Naive thymus-derived CD4-positive, alpha-beta T cell (primary cell): ENCODE measurements at regions not wholly inside any gene's neighbourhood (a gene's known extent, or its start where the extent isn't known, plus 50 kb on each side); places are given as distances from the start of the nearest gene placed in this dataset.

Experiments
- ATAC-seq: fragments of 150-1000 bp; cut with Tn5 transposase; 2 replicates; pipeline ENCODE4 v1.10.0; 2021; ENCODE audit warnings: mild to moderate bottlenecking, moderate library complexity
- CTCF ChIA-PET: fragments of 350-600 bp; sonication (Branson Sonifier 250); formaldehyde crosslinking; loops from one replicate; lab custom pipeline; 2021; ENCODE audit warnings: antibody characterized with exemption; lab: Charles Lee
- POLR2A ChIA-PET: fragments of 350-600 bp; sonication (Branson Sonifier 250); formaldehyde crosslinking; loops from one replicate; lab custom pipeline; 2021; ENCODE audit warnings: antibody characterized with exemption, inconsistent platforms; lab: Charles Lee
- DNase-seq, 9 donors: peaks; one replicate each; pipeline versions ENCODE4 v3.0.0 to v3.0.0-alpha.2; 2020 to 2022; ENCODE audit warnings: mixed read lengths in 1 of 9
- H3K27ac ChIP-seq: one replicate; pipeline ENCODE4 v1.7.0; 2013; ENCODE audit warnings: mild to moderate bottlenecking, low read depth, low read length, moderate library complexity
- H3K27me3 ChIP-seq, 2 donors: one replicate each; pipeline ENCODE4 v1.7.0; 2013; ENCODE audit warnings: low read length in 2 of 2, mild to moderate bottlenecking in 2 of 2, moderate library complexity in 2 of 2; ENCODE audit not compliant: control insufficient read depth in 2 of 2, insufficient read depth in 2 of 2
- H3K36me3 ChIP-seq, 3 experiments: 1 replicate in 2 of 3; 2 replicates in 1 of 3; pipeline ENCODE4 v1.7.0; 2013; ENCODE audit warnings: low read length in 3 of 3, mild to moderate bottlenecking in 3 of 3, moderate library complexity in 1 of 3; ENCODE audit not compliant: insufficient read depth in 3 of 3, control insufficient read depth in 2 of 3
- H3K4me1 ChIP-seq, 2 donors: one replicate each; pipeline ENCODE4 v1.7.0; 2013; ENCODE audit warnings: low read length in 2 of 2, mild to moderate bottlenecking in 2 of 2, moderate library complexity in 1 of 2; ENCODE audit not compliant: control insufficient read depth in 2 of 2, insufficient read depth in 2 of 2
- H3K4me3 ChIP-seq: 2 replicates; pipeline ENCODE4 v1.7.0; 2013; ENCODE audit warnings: mild to moderate bottlenecking, low read length
- H3K9me3 ChIP-seq, 3 experiments: 1 replicate in 2 of 3; 2 replicates in 1 of 3; pipeline ENCODE4 v1.7.0; 2013; ENCODE audit warnings: low read length in 3 of 3; ENCODE audit not compliant: control insufficient read depth in 2 of 3
- H3K27ac Mint-ChIP-seq, 9 donors: one replicate each; pipeline ENCODE4 v1.8.0; 2020 to 2022; ENCODE audit warnings: mixed read lengths in 9 of 9, mild to moderate bottlenecking in 8 of 9, moderate library complexity in 5 of 9, inconsistent platforms in 2 of 9
- H3K27me3 Mint-ChIP-seq, 5 donors: one replicate each; pipeline ENCODE4 v1.8.0; 2021 to 2022; ENCODE audit warnings: mixed read lengths in 5 of 5, mild to moderate bottlenecking in 1 of 5
- H3K36me3 Mint-ChIP-seq, 5 donors: one replicate each; pipeline ENCODE4 v1.8.0; 2020 to 2022; ENCODE audit warnings: mixed read lengths in 5 of 5, mild to moderate bottlenecking in 3 of 5, inconsistent platforms in 1 of 5
- H3K4me1 Mint-ChIP-seq, 7 donors: one replicate each; pipeline ENCODE4 v1.8.0; 2020 to 2022; ENCODE audit warnings: mixed read lengths in 7 of 7, mild to moderate bottlenecking in 3 of 7, inconsistent platforms in 1 of 7
- H3K4me3 Mint-ChIP-seq, 10 donors: one replicate each; pipeline ENCODE4 v1.8.0; 2020 to 2022; ENCODE audit warnings: mild to moderate bottlenecking in 10 of 10, mixed read lengths in 10 of 10, moderate library complexity in 6 of 10, inconsistent platforms in 2 of 10
- H3K9me3 Mint-ChIP-seq, 11 donors: one replicate each; pipeline ENCODE4 v1.8.0; 2020 to 2022; ENCODE audit warnings: mixed read lengths in 11 of 11, mild to moderate bottlenecking in 4 of 11, inconsistent platforms in 1 of 11, moderate library complexity in 1 of 11
- intact Hi-C, 2 donors: fragments of 100-400 bp; cut with micrococcal nuclease; formaldehyde crosslinking; loops; one replicate each; pipeline ENCODE4 v1.15.1; 2023

DNA sequence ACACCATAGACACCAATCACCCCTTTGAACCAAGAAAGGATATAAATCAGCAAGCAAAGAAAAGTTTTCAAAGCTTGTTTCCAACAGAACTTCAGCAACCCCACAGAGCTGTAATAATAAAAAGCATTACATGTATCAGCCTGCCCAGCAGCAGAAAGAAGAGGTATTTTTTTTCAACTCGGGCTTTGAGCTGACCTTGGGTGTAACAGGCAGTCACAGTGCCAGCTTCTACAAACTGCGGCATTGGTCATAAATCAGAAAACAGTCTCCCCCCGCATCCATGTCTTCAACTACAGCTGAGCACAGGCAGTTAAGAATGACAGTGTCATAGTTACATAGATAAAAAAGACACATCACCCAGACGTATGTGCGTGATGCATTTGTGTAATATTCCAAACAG is 671.0 kb upstream of the SLITRK1 start:
- Histone ChIP-seq H3K4me3 (no peak overlapping the region), H3K27me3 (no peaks in the 10 kb centered on the region), H3K4me1 (no peaks in the 10 kb centered on the region), H3K27ac (no peak overlapping the region), H3K36me3 (no peaks in the 10 kb centered on the region), H3K9me3 (no peaks in the 10 kb centered on the region)
- no peak overlapping the region for H3K4me3 Mint-ChIP-seq
- H3K27ac Mint-ChIP-seq, result no peak overlapping the region
- ChIA-PET POLR2A (no interaction called here), CTCF (no interaction called here)
- H3K9me3 Mint-ChIP-seq, result peaks cover 0 to 25% (median 5%) of the 10 kb centered on the region in 11 donors
- no peak for DNase-seq
- no peaks in the 10 kb centered on the region for H3K27me3 Mint-ChIP-seq
- intact Hi-C loops, result no loop called here
- no peaks in the 10 kb centered on the region for H3K4me1 Mint-ChIP-seq
- no peaks in the 10 kb centered on the region for H3K36me3 Mint-ChIP-seq
- no peak for ATAC-seq

DNA sequence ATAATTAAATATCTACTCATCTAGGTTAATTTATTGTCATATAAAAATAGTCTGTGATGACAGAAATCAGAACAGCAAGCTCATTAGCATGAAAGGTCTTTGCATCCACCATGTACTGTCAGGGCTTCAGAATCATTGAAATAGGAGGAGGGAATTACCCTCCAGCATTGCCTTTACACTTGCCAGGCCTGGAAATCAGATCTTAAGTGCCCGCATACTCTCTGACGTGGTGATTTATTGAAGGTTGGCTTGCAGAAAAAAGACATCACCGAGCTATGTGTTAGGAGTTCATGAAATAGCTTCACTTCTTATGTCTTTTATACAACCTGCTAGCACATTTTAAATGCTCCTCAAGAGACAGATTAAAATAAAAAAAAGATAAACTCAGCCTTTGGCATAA is 661.7 kb upstream of the SLITRK1 start:
- Histone ChIP-seq H3K9me3 (no peaks in the 10 kb centered on the region), H3K4me3 (no peak overlapping the region), H3K27me3 (no peaks in the 10 kb centered on the region), H3K36me3 (no peaks in the 10 kb centered on the region), H3K4me1 (no peaks in the 10 kb centered on the region), H3K27ac (no peak overlapping the region)
- POLR2A ChIA-PET, result no interaction called here
- Mint-ChIP-seq H3K9me3 (peaks cover 0 to 6% (median 0%) of the 10 kb centered on the region in 11 donors), H3K4me1 (no peaks in the 10 kb centered on the region), H3K36me3 (no peaks in the 10 kb centered on the region), H3K27ac (no peak overlapping the region), H3K27me3 (no peaks in the 10 kb centered on the region), H3K4me3 (no peak overlapping the region)
- CTCF ChIA-PET, result no interaction called here
- ATAC-seq (no peak), DNase-seq (no peak)
- intact Hi-C loops, result no loop called here

DNA sequence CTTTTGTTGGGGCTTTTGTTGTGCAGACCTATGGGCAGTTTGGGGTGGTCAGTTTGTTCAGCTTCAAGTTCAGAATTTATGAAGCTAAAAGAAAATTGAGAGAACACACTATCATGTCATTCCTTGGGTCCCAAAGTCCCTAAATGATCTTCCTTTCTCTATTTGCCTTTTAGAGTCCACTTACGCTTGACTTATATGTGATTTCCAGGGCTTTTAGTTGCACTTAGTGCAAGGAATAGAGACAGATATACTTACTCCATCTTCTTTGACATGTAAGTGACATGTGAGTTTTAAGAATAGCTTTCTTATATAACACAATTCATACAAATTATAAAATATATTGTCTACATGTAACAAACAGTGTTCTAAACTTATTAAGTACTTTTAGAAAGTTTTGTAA is 660.1 kb upstream of the SLITRK1 start:
- H3K36me3 ChIP-seq, result no peaks in the 10 kb centered on the region
- peaks cover 0 to 6% (median 0%) of the 10 kb centered on the region in 11 donors for H3K9me3 Mint-ChIP-seq
- H3K4me1 ChIP-seq, result no peaks in the 10 kb centered on the region
- H3K4me3 Mint-ChIP-seq, result no peak overlapping the region
- H3K4me1 Mint-ChIP-seq, result no peaks in the 10 kb centered on the region
- no peaks in the 10 kb centered on the region for H3K27me3 ChIP-seq
- ChIA-PET CTCF (no interaction called here), POLR2A (no interaction called here)
- intact Hi-C loops, result no loop called here
- no peak overlapping the region for H3K27ac Mint-ChIP-seq
- ATAC-seq, result no peak
- H3K9me3 ChIP-seq, result no peaks in the 10 kb centered on the region
- no peaks in the 10 kb centered on the region for H3K27me3 Mint-ChIP-seq
- H3K27ac ChIP-seq, result no peak overlapping the region
- no peak overlapping the region for H3K4me3 ChIP-seq
- no peak for DNase-seq
- H3K36me3 Mint-ChIP-seq, result no peaks in the 10 kb centered on the region

DNA sequence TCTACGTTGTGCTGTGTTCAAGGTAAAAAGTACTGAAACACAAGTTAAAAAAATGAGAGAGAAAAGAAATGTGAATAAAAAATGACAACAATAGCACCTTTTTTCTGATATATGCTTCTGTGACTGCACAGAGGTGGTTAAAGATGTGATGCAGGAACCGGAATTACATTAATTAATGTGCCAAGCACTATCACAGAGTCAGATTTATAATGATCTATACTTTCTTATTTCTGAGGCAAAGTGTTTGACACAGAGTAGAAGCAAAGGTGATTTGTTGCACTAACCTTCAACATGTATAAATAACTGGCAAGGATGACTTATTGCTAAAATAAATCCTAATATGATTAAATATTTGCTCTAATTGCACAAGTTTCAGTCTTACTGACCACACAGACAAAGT is 654.6 kb upstream of the SLITRK1 start:
- ATAC-seq (no peak), DNase-seq (no peak)
- H3K4me1 Mint-ChIP-seq, result no peaks in the 10 kb centered on the region
- Histone ChIP-seq H3K4me1 (no peaks in the 10 kb centered on the region), H3K36me3 (no peaks in the 10 kb centered on the region), H3K4me3 (no peak overlapping the region), H3K27ac (no peak overlapping the region), H3K27me3 (no peaks in the 10 kb centered on the region), H3K9me3 (no peaks in the 10 kb centered on the region)
- H3K27me3 Mint-ChIP-seq, result no peaks in the 10 kb centered on the region
- peaks cover 0 to 4% (median 0%) of the 10 kb centered on the region in 11 donors for H3K9me3 Mint-ChIP-seq
- no peaks in the 10 kb centered on the region for H3K36me3 Mint-ChIP-seq
- ChIA-PET POLR2A (no interaction called here), CTCF (no interaction called here)
- intact Hi-C loops, result no loop called here
- H3K27ac Mint-ChIP-seq, result no peak overlapping the region
- H3K4me3 Mint-ChIP-seq, result no peak overlapping the region

DNA sequence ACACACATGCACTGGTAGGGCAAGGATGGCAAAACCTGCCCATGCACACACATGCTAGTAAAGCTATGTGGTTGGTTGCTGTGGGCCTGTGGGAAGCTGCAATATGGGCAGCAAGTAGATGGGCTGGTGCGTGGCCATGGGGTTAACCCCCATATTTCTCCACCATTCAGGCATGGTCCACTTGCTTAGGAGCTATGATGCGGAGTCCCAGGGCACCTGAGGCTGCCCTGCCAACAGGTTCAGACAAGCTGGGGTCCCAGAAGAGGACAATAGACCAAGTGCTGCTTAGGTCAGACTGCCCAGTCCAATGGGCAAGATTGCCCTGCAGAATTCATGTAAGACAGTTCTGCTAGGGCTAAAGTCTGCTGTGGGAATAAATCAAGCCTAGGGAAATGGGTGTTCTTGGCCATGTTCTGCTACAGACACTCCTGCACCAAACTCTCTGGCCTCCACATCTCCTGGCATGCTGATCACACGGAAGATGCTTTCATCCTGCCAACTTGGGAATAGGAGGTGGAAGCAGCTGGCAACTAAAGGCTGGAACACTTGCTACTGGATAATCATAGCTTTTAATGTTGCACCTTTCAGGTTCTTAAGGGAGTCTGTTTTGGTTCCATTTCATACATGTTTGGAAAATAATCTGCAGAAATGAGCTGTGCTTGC is 646.3 kb upstream of the SLITRK1 start:
- intact Hi-C loops, result no loop called here
- H3K9me3 Mint-ChIP-seq, result peaks cover 0 to 12% (median 0%) of the 10 kb centered on the region in 11 donors
- H3K4me1 Mint-ChIP-seq, result no peaks in the 10 kb centered on the region
- no peak overlapping the region for H3K4me3 Mint-ChIP-seq
- no peaks in the 10 kb centered on the region for H3K36me3 Mint-ChIP-seq
- H3K36me3 ChIP-seq, result no peaks in the 10 kb centered on the region
- no peaks in the 10 kb centered on the region for H3K9me3 ChIP-seq
- no peaks in the 10 kb centered on the region for H3K4me1 ChIP-seq
- ATAC-seq (no peak), DNase-seq (no peak)
- no peak overlapping the region for H3K27ac ChIP-seq
- H3K27me3 Mint-ChIP-seq, result no peaks in the 10 kb centered on the region
- ChIA-PET CTCF (no interaction called here), POLR2A (no interaction called here)
- no peaks in the 10 kb centered on the region for H3K27me3 ChIP-seq
- no peak overlapping the region for H3K27ac Mint-ChIP-seq
- no peak overlapping the region for H3K4me3 ChIP-seq

DNA sequence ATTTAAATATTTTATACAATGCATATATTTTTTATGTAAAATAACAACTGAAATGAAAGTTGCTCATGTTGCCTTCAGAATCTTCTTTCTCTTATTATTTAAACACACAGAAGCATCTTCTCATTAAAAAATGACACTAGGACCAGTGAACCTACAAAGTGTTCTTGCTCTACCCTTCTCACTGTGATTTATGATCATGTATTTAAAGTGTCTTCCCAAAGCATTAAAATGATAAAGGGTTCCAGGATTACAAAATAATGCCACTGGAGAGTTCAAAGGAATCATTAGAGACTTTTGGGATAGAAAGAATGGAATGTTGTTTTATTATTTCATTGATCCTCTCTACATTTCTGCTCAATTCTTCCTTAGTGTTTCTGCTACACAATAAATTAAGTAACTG is 643.6 kb upstream of the SLITRK1 start:
- ChIA-PET POLR2A (no interaction called here), CTCF (no interaction called here)
- H3K27me3 ChIP-seq, result no peaks in the 10 kb centered on the region
- intact Hi-C loops, result no loop called here
- peaks cover 0 to 16% (median 0%) of the 10 kb centered on the region in 11 donors for H3K9me3 Mint-ChIP-seq
- no peaks in the 10 kb centered on the region for H3K9me3 ChIP-seq
- no peaks in the 10 kb centered on the region for H3K36me3 Mint-ChIP-seq
- DNase-seq, result no peak
- no peaks in the 10 kb centered on the region for H3K4me1 ChIP-seq
- no peak overlapping the region for H3K4me3 ChIP-seq
- H3K4me1 Mint-ChIP-seq, result no peaks in the 10 kb centered on the region
- no peaks in the 10 kb centered on the region for H3K36me3 ChIP-seq
- ATAC-seq, result no peak
- H3K27me3 Mint-ChIP-seq, result no peaks in the 10 kb centered on the region
- H3K4me3 Mint-ChIP-seq, result no peak overlapping the region
- H3K27ac Mint-ChIP-seq, result no peak overlapping the region
- H3K27ac ChIP-seq, result no peak overlapping the region

DNA sequence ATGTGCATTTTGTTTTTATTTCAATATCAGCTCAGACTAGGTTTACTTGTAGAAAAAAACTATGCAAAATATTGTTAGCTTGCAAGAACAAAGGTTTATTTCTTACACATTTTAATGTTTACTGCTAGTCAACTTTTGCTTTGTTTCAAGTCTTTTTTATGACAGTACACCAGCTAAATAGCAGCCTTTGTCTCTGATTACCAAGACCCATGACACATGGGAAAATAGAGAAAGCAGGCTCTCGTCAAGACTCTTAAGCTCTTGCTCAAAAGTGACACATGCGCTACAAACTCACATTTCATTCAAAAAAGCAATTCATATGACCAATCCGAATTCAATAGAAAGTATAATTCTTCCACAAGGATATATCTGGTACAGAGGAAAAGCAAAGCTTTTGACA is 642.3 kb upstream of the SLITRK1 start:
- Mint-ChIP-seq H3K4me1 (no peaks in the 10 kb centered on the region), H3K36me3 (no peaks in the 10 kb centered on the region), H3K27me3 (no peaks in the 10 kb centered on the region), H3K4me3 (no peak overlapping the region), H3K27ac (no peak overlapping the region), H3K9me3 (peaks cover 0 to 14% (median 0%) of the 10 kb centered on the region in 11 donors)
- no peak for ATAC-seq
- CTCF ChIA-PET, result no interaction called here
- intact Hi-C loops, result no loop called here
- no peak overlapping the region for H3K4me3 ChIP-seq
- no peaks in the 10 kb centered on the region for H3K9me3 ChIP-seq
- no peaks in the 10 kb centered on the region for H3K36me3 ChIP-seq
- H3K27me3 ChIP-seq, result no peaks in the 10 kb centered on the region
- DNase-seq, result no peak
- H3K4me1 ChIP-seq, result no peaks in the 10 kb centered on the region
- no peak overlapping the region for H3K27ac ChIP-seq
- POLR2A ChIA-PET, result no interaction called here
